ENCODE measurements at regions not wholly inside any gene's neighbourhood (a gene's known extent, or its start where the extent isn't known, plus 50 kb on each side); places are given as distances from the start of the nearest gene placed in this dataset.

GRCh38 chr2:209191139-209191538 lies 232.7 kb upstream of the MAP2 start (continued):
- TF ChIP-seq SUZ12 (IDR thresholded peaks at IDR 0.05; ENCODE audit: low read length): no peak

GRCh38 chr2:209194717-209195116 lies 229.1 kb upstream of the MAP2 start:
- POLR2A ChIA-PET (ENCODE audit: partially characterized antibody): no interaction called here
- Histone ChIP-seq H3K4ac (replicated peaks; ENCODE audit: insufficient read length, low read depth, low read length) (no peak overlapping the region), H2BK120ac (replicated peaks; ENCODE audit: low read depth, low read length) (no peak overlapping the region), H4K8ac (ENCODE audit: extremely low read depth, insufficient read depth, low read length) (no peak overlapping the region), H3K4me2 (ENCODE audit: insufficient read depth in 1 of 2, low read depth in 2 of 2, low read length in 2 of 2) (no peak overlapping the region), H2BK12ac (ENCODE audit: low read depth, low read length) (no peak overlapping the region), H2AK5ac (ENCODE audit: low read depth, low read length) (no peak overlapping the region), H3K9me3 (ENCODE audit: insufficient read depth in 2 of 2, low read depth in 1 of 2, low read length in 1 of 2) (peaks cover 0 to 3% of the 10 kb centered on the region in 2 experiments; a peak in 1 of 4 replicates), H3K23ac (ENCODE audit: insufficient read length) (no peak overlapping the region), H3K56ac (replicated peaks; ENCODE audit: insufficient read length, low read depth, low read length) (no peak overlapping the region), H3K4me3 (ENCODE audit: extremely low read depth in 1 of 4, insufficient read depth in 2 of 4, low read depth in 3 of 4, low read length in 4 of 4) (no peak overlapping the region), H3K27me3 (replicated peaks in 1 of 4; ENCODE audit: control insufficient read depth in 3 of 4, extremely low read depth in 1 of 4, insufficient read depth in 3 of 4, low read length in 3 of 4) (no peaks in the 10 kb centered on the region), H3K36me3 (ENCODE audit: control insufficient read depth in 2 of 4, insufficient read depth in 4 of 4, low read length in 3 of 4) (no peaks in the 10 kb centered on the region), H3K4me1 (replicated peaks in 1 of 4; ENCODE audit: control insufficient read depth in 3 of 4, insufficient read depth in 4 of 4, low read length in 3 of 4) (no peaks in the 10 kb centered on the region; a peak in 1 of 7 replicates), H2BK20ac (ENCODE audit: low read length) (no peak overlapping the region), H2BK5ac (ENCODE audit: low read depth, low read length) (no peak overlapping the region), H3K79me2 (ENCODE audit: control insufficient read depth in 1 of 2, insufficient read depth in 2 of 2, low read length in 2 of 2) (peaks cover 0 to 15% of the 10 kb centered on the region in 2 experiments; a peak in 1 of 4 replicates), H4K20me1 (replicated peaks in 1 of 2; ENCODE audit: control insufficient read depth in 1 of 2, insufficient read depth in 2 of 2, low read length in 2 of 2) (no peaks in the 10 kb centered on the region), H4K91ac (replicated peaks; ENCODE audit: insufficient read length, low read length) (no peak overlapping the region), H3K79me1 (ENCODE audit: low read depth, low read length) (no peaks in the 10 kb centered on the region), H2AFZ (ENCODE audit: low read length) (no peak overlapping the region), H3K27ac (ENCODE audit: low read depth, low read length) (no peak overlapping the region), H3K14ac (ENCODE audit: insufficient read length) (no peak overlapping the region), H4K5ac (ENCODE audit: insufficient read length, low read depth, low read length) (no peak overlapping the region), H3K18ac (ENCODE audit: extremely low read depth, low read length) (no peak overlapping the region), H3K23me2 (ENCODE audit: low read depth, low read length) (no peaks in the 10 kb centered on the region), H2BK15ac (ENCODE audit: low read length) (no peak overlapping the region), H3K9ac (replicated peaks in 1 of 4; ENCODE audit: extremely low read depth in 1 of 4, low read depth in 3 of 4, low read length in 3 of 4) (no peak overlapping the region)
- WGBS, 2 experiments (ENCODE audit: extremely low coverage in 1 of 2, insufficient coverage in 1 of 2, insufficient read length in 1 of 2, insufficient replicate concordance in 2 of 2, low coverage in 1 of 2, low lambda C conversion rate in 2 of 2, missing lambda C conversion rate in 1 of 2): 83% methylated on average over 2 of the region's 2 CpGs; no CpG with 5 or more reads in 1 of the 2 experiments
- no peak for TF ChIP-seq SRF (IDR thresholded peaks at IDR 0.05; ENCODE audit: low read depth, low read length)
- TF ChIP-seq CBX5 (IDR thresholded peaks at IDR 0.05; ENCODE audit: low read depth, low read length): no peak
- no peak for TF ChIP-seq KDM1A (IDR thresholded peaks at IDR 0.05; ENCODE audit: borderline replicate concordance, low read length)
- no peak for TF ChIP-seq YY1 (IDR thresholded peaks at IDR 0.05; ENCODE audit: low read depth, low read length)
- DNase-seq (ENCODE audit: low read depth in 1 of 2, low spot score in 2 of 2) (no peak), FAIRE-seq (no peak)
- CTCF ChIA-PET (ENCODE audit: partially characterized antibody): no interaction called here
